ENCODE measurements at regions not wholly inside any gene's neighbourhood (a gene's known extent, or its start where the extent isn't known, plus 50 kb on each side); places are given as distances from the start of the nearest gene placed in this dataset.
"Not testable (repeated sequence)": the region's sequence is repeated elsewhere in the genome, so short reads cannot be mapped to it uniquely, and the experiment has no call there.

DNA sequence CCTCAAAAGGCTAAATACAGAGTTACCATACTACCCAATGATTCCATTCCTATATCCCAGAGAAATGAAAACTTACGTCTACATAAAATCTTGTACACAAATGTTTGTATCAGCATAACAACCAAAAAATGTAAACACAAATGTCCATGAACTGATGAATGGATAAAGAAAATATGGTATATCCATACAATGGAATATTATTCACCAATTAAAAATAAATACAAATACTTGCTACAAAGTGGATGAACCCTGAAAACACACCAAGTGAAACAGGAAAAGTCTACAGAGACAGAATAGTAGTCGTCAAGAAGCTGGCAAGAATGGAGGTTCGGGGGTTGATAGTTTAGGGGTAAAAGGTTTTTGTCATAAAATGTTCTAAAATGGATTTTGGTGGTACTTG is 54.0 kb upstream of the ANKRD28 start:
- intact Hi-C loops (cut with micrococcal nuclease), result no loop called here
- H3K9me3 Mint-ChIP-seq, result peaks cover 3% of the 10 kb centered on the region
- H3K27me3 Mint-ChIP-seq, result no peaks in the 10 kb centered on the region
- H3K4me1 Mint-ChIP-seq (ENCODE audit: low read depth), result peaks cover 14% of the 10 kb centered on the region
- no peak overlapping the region for H3K4me3 Mint-ChIP-seq
- no peak overlapping the region for H3K27ac Mint-ChIP-seq
- ChIA-PET CTCF (no interaction called here), POLR2A (no interaction called here)
- DNase-seq, result no peak
- H3K36me3 Mint-ChIP-seq, result peaks cover 22% of the 10 kb centered on the region

GRCh38 chr3:15858547-15859506 is 61.0 kb upstream of the ANKRD28 start:
- CTCF ChIA-PET, result no interaction called here
- peaks cover 14% of the 10 kb centered on the region for H3K36me3 Mint-ChIP-seq
- POLR2A ChIA-PET, result interaction anchor here (1.0 kb wide), 2 partner anchors 13 to 62 kb away, joined by 3 to 4 read pairs; no protein-coding TSS in a partner anchor
- peak overlapping the region; percentile 82 for H3K4me3 Mint-ChIP-seq
- H3K9me3 Mint-ChIP-seq, result no peaks in the 10 kb centered on the region
- intact Hi-C loops (cut with micrococcal nuclease), result loop anchor here (1.0 to 5.0 kb wide), 3 partner anchors 258 to 760 kb away; partner anchors contain the start of genes BTD, CAPN7, HACL1 and RBSN
- DNase-seq, result peak; percentile 79
- no peaks in the 10 kb centered on the region for H3K27me3 Mint-ChIP-seq
- peaks cover 21% of the 10 kb centered on the region for H3K4me1 Mint-ChIP-seq (ENCODE audit: low read depth)
- H3K27ac Mint-ChIP-seq, result peak overlapping the region; percentile 69

DNA sequence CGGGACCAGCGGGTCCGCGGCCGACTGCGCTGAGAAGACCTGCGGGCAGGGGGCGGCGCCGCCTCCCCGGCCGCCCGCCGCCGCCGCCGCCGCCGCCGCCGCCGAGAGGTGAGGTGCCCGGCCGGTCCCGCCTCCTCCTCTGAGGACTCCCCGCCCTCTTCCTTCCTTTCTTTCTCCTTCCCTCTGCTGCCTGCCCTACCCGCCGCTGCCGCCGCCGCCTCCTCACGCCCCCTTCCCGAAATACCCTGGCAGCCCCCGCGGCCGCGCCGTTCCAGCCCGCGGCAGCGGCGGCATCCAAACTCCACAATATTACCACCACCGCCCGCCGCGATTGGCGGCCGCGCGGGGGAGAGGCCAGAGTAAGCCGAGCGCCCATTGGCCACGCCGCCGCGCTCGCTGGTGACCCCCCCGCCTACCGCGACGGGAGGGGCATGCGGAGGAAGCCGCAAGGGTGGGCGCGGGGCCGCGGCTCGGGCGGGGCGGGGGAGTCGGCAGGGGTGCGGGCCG is 61.8 kb upstream of the ANKRD28 start:
- POLR2A ChIA-PET, result interaction anchor here (1.0 kb wide), 2 partner anchors 14 to 63 kb away, joined by 3 to 4 read pairs; no protein-coding TSS in a partner anchor
- no peaks in the 10 kb centered on the region for H3K27me3 Mint-ChIP-seq

DNA sequence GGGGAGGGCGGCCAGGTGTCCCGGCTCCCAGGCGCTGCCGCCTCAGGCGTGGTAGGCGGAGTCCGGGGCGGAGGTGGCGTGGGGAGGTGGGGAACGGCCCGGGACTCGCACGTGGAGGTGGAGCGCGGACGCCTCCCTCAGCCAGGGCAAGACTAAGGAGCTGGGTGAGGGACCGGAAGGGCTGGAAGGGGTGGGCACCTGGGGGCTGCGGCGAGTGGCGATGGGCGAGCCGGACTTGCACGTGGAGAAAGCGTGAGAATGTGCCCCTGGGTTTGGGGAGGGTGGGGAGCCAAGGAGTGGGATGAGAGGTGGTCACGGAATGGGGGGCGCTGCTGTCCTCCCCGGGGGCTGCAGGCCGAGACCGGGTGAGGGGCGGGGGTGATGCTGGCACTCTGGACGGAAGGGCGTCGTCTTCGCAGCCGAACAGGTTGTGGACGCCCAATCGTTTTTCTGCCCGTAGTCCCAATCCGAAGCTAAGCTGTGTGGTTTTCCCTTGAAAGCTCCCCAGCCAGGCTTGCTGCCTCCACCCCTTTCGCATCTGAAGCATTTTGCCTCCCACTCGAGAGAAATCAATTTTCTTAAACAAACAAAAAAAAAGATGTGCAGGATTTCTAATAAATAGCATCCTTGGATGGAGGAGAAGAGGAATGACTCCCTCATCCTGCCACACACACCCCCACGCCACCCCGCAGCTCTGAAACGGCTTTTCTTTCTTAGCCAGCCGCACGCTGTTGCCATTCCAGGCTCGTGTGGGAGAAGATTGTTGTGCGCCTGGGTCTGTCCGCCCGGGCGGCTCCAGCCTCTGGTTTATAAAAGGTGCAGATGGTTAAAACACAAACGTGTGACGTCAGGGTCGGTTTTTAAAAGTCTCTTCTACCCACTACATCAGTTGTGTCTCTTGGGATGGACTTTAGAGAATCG is 62.5 kb upstream of the ANKRD28 start:
- H3K36me3 Mint-ChIP-seq, result peaks cover 8% of the 10 kb centered on the region
- intact Hi-C loops (cut with micrococcal nuclease), result loop anchor here (2.0 kb wide), 1 partner anchor 229 kb away; no protein-coding TSS in a partner anchor
- H3K4me3 Mint-ChIP-seq, result peak overlapping the region; percentile 74
- CTCF ChIA-PET, result interaction anchor here (0.6 kb wide), 1 partner anchor 44 kb away, joined by 3 read pairs; no protein-coding TSS in a partner anchor
- H3K27me3 Mint-ChIP-seq, result no peaks in the 10 kb centered on the region
- DNase-seq, result peak; percentile 41
- POLR2A ChIA-PET, result no interaction called here
- H3K9me3 Mint-ChIP-seq, result no peaks in the 10 kb centered on the region
- H3K4me1 Mint-ChIP-seq (ENCODE audit: low read depth), result peaks cover 21% of the 10 kb centered on the region
- H3K27ac Mint-ChIP-seq, result peak overlapping the region; percentile 64

More for the DNA sequence above, 61.8 kb upstream of the ANKRD28 start:
- intact Hi-C loops (cut with micrococcal nuclease), result loop anchor here (1.0 to 5.0 kb wide), 4 partner anchors 229 to 761 kb away; partner anchors contain the start of genes BTD, CAPN7, HACL1 and RBSN
- Mint-ChIP-seq H3K36me3 (peaks cover 8% of the 10 kb centered on the region), H3K27ac (peak overlapping the region; percentile 91), H3K4me3 (peak overlapping the region; percentile 96), H3K9me3 (no peaks in the 10 kb centered on the region), H3K4me1 (ENCODE audit: low read depth) (peaks cover 21% of the 10 kb centered on the region)
- CTCF ChIA-PET, result no interaction called here
- peak; percentile 82 for DNase-seq

- no peak overlapping the region for H3K27ac Mint-ChIP-seq
- intact Hi-C loops (cut with micrococcal nuclease), result loop anchor here (2.0 kb wide), 1 partner anchor 230 kb away; no protein-coding TSS in a partner anchor
- DNase-seq, result no peak
- no peaks in the 10 kb centered on the region for H3K27me3 Mint-ChIP-seq
- peaks cover 5% of the 10 kb centered on the region for H3K36me3 Mint-ChIP-seq
- no peaks in the 10 kb centered on the region for H3K9me3 Mint-ChIP-seq
- CTCF ChIA-PET, result no interaction called here
- H3K4me3 Mint-ChIP-seq, result peak overlapping the region; percentile 74
- H3K4me1 Mint-ChIP-seq (ENCODE audit: low read depth), result peaks cover 21% of the 10 kb centered on the region
- POLR2A ChIA-PET, result no interaction called here
These were observed 63.4 kb upstream of the ANKRD28 start for GRCh38 chr3:15861163-15861562.

- Mint-ChIP-seq H3K4me1 (ENCODE audit: low read depth) (no peaks in the 10 kb centered on the region), H3K4me3 (no peak overlapping the region), H3K27me3 (no peaks in the 10 kb centered on the region), H3K36me3 (peaks cover 1% of the 10 kb centered on the region), H3K27ac (no peak overlapping the region), H3K9me3 (peaks cover 2% of the 10 kb centered on the region)
- intact Hi-C loops (cut with micrococcal nuclease), result no loop called here
- DNase-seq, result no peak
- CTCF ChIA-PET, result interaction anchor here (0.5 kb wide), 1 partner anchor 95 kb away, joined by 3 read pairs; no protein-coding TSS in a partner anchor
- POLR2A ChIA-PET, result no interaction called here
These were observed 75.0 kb upstream of the ANKRD28 start for GRCh38 chr3:15872807-15873206.

DNA sequence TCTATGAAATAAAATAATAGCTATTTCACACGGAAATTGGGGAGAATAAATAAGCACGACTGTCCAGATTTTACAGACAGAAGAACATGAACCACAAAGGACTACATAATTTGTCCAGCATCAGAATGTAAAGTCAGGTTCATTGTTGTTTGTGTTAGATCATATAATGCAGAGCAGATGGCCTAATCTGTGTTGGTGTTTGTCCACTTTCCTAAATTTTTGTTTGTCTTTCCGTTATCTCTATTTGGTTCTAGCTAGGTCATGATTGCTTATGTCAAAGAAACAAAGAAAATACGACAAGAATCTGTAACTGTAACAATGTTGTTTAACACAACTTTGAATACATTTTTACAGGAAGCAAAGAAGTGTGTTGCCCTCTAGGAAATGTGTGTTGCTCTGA is 75.6 kb upstream of the ANKRD28 start:
- H3K27me3 Mint-ChIP-seq, result no peaks in the 10 kb centered on the region
- ChIA-PET POLR2A (no interaction called here), CTCF (no interaction called here)
- no peak overlapping the region for H3K27ac Mint-ChIP-seq
- intact Hi-C loops (cut with micrococcal nuclease), result no loop called here
- no peaks in the 10 kb centered on the region for H3K4me1 Mint-ChIP-seq (ENCODE audit: low read depth)
- no peak for DNase-seq
- H3K36me3 Mint-ChIP-seq, result peaks cover 4% of the 10 kb centered on the region
- no peak overlapping the region for H3K4me3 Mint-ChIP-seq
- H3K9me3 Mint-ChIP-seq, result peaks cover 2% of the 10 kb centered on the region

DNA sequence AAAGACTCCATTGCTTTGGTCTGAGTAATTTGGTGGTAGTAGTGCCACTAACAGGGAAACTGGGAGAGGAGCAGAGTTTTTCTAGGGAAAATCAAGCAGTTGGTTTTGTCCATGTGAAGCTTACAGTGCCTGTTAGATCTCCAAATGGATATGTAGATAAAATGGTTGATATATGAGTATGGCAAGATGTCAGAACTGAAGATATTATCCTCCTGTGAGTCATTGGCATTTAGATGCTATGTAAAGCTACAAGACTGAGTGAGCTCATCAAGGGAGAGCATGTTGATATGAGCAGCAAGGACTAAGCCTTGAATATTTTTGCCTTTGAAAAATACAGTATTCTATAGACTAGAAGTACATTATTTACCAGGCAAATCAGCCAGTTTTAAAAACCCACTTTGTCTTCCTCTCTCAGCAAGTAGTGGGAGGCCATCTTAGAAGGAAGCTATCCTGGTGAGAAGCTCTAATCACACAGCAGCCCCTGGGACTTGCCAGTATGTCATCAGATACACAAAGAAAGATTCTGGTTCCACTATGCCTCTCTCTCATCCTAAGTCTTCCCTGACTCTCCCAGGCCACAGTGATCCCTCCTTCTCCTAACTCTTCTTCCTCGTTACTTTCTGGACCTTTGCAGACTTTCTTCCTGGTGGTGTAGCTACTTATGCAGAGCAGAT is 77.4 kb upstream of the ANKRD28 start:
- ChIA-PET POLR2A (interaction anchor here (0.6 kb wide), 1 partner anchor 24 kb away, joined by 4 read pairs; no protein-coding TSS in a partner anchor), CTCF (no interaction called here)
- Mint-ChIP-seq H3K9me3 (peaks cover 2% of the 10 kb centered on the region), H3K4me3 (no peak overlapping the region), H3K27me3 (no peaks in the 10 kb centered on the region), H3K36me3 (peaks cover 4% of the 10 kb centered on the region), H3K4me1 (ENCODE audit: low read depth) (no peaks in the 10 kb centered on the region), H3K27ac (no peak overlapping the region)
- intact Hi-C loops (cut with micrococcal nuclease), result no loop called here
- no peak for DNase-seq

DNA sequence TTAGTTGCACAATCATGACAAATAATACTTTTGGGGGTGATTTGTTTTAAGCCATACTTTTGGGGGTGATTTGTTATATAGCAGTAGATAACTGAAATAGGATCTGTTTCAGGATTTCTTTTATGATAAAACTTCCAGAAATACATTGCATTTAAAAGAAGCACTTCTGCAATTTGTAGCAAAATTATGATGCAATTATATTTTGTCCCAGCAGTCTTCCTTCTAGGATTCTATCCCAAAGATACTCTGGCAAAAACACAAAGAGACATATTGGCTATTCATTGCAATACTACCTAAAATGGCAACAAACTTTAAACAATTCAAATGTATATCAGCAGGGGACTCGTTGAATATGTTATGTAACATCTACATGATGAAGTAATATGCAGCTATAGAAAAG is 78.9 kb upstream of the ANKRD28 start:
- intact Hi-C loops (cut with micrococcal nuclease), result no loop called here
- Mint-ChIP-seq H3K27me3 (no peaks in the 10 kb centered on the region), H3K4me3 (no peak overlapping the region), H3K4me1 (ENCODE audit: low read depth) (no peaks in the 10 kb centered on the region), H3K36me3 (peaks cover 4% of the 10 kb centered on the region), H3K27ac (no peak overlapping the region), H3K9me3 (peaks cover 2% of the 10 kb centered on the region)
- POLR2A ChIA-PET, result no interaction called here
- DNase-seq, result no peak
- CTCF ChIA-PET, result no interaction called here

DNA sequence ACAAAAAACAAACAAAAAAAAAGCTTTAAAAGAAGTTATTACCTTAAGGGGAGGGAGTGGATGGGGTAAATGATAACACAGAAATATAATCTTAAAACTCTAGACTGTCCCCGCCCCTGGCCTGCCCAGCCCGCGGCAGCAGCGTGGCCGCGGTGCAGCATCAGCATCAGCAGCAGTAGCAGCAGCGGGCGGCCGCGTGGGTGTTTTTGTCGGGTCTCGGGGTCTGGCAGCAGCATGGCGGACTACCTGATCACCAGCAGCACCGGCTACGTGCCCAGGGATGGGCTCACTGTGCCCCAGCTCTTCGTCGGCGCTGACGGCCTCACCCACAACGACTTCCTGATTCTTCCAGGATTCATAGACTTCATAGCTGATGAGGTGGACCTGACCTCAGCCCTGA is 80.0 kb upstream of the ANKRD28 start:
- Mint-ChIP-seq H3K9me3 (peaks cover 2% of the 10 kb centered on the region), H3K36me3 (peaks cover 4% of the 10 kb centered on the region), H3K4me3 (no peak overlapping the region), H3K27me3 (no peaks in the 10 kb centered on the region), H3K4me1 (ENCODE audit: low read depth) (no peaks in the 10 kb centered on the region), H3K27ac (no peak overlapping the region)
- CTCF ChIA-PET, result no interaction called here
- no peak for DNase-seq
- POLR2A ChIA-PET, result no interaction called here
- intact Hi-C loops (cut with micrococcal nuclease), result no loop called here

DNA sequence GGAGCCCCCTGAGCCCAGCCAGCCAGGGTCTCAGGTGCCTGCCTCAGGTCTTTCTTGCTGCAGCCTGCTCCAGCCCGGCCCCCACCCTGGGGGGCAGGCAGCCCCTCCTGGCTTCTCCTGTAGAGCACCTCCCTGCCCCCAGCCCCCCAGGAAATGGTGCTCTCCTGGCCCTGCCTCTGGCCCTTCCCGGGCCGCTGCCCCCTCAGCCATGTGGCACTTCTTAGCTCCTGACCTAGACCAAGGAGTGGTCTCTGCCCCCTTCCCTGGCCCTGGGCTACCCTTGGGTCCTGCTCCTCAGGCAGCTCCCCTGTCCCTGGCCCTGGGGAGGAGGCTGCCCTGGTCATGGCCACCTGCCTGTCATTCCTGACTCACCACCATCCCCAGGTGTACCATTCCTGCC is 82.0 kb upstream of the ANKRD28 start:
- H3K27me3 Mint-ChIP-seq; DNase-seq; intact Hi-C loops (cut with micrococcal nuclease); POLR2A ChIA-PET; H3K27ac Mint-ChIP-seq; H3K4me3 Mint-ChIP-seq; H3K9me3 Mint-ChIP-seq; H3K36me3 Mint-ChIP-seq; H3K4me1 Mint-ChIP-seq (ENCODE audit: low read depth); CTCF ChIA-PET: not testable (repeated sequence)
